H4 (cell line): ENCODE measurements at regions not wholly inside any gene's neighbourhood (a gene's known extent, or its start where the extent isn't known, plus 50 kb on each side); places are given as distances from the start of the nearest gene placed in this dataset.

Experiments
- DNase-seq: peaks from one replicate; pipeline ENCODE4 v3.0.0-alpha.2; 2015; ENCODE audit warnings: low spot score

DNA sequence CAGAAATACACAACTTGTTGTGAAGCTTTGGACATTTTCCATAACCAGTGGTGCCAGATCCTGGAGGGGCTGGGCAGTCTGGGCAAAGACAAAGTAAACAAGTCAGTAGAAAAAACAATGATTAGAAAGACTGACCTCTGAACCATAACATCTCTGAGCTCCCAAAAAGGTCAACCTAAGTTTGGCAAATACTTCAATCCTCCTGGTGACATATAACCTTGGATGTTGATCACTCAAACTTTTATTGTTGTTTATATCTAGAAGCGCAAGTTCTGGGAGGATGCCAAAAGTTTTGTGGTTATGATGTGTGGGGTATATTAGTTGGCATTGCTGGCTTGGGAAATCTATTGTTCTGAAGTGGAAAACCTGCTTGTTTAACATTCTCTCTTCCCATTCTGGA is 257.7 kb downstream of the DIPK2A start:
- peak; percentile 55 for DNase-seq

DNA sequence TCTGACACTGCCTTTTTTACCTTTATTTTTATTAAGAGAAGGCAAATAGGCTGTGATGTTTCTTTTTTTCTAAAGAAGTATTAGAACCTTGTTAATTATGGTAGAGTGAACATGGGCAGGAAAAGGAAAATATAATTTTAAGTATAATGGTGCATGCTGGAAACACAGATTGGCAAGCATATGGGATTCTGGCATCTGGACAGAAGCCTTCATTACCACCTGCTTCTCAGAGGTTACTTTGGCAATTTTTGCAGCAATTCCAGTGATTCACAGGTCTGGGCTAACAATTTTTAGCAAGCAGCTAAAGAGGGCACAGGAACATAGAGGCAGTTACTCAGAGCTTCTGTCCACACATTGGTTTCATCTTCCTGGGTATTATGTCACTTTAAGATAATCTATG is 258.3 kb downstream of the DIPK2A start:
- no peak for DNase-seq

DNA sequence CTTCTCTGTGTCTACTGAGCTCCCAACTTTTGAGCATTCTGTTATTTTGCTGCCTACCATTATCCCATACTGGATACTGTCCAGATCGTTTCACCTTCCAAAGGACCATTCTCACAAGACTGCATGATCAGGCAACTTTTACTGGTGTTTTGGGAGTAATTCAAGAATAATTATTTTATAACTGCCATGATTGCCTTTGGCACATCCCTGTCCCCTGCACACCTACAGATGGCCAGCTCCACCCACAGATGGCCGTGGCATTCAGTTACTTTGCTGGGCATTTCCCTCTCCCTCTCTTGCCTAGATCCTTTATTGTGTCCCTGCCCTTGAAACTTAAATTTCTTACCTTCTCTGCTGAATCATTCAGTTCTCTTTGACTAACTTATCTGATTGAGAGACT is 263.9 kb downstream of the DIPK2A start:
- no peak for DNase-seq

DNA sequence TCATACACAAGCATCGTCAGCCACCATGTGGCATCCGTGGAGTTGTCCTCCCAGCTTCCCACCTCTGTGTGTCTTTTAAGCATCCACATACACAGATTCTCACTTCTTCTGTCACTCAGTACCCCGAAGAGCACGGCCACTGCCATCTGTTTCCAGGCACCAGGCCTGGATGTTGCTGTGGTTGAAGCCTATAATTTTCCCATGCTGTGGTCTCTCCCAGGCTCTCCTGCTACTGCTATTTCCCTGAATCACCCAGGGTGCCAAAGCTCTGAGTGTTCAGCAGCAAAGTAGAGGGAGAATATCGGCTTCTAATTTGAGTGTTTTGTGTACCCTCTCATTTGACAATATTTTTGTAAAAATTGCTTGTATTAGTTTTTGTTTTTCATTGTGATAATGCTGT is 265.7 kb downstream of the DIPK2A start:
- DNase-seq, result no peak

DNA sequence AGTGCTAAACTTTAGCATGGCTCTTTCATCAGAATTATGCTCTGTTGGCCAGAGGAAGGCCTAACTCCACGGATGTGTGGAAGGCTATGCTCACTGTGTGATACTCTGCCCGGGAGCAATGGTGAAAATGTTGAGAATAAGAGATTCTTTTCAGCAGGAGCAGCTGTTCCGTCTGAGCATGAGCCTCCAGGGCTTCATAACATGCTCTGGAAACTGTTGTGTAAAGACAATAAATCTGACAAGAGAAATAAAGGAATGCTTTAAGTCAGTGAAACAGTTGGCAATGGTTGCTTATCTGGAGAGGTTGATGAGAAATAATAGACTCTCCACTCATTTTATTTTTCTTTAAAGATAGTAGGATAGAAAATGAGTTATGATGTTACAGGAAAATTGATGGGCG is 269.8 kb downstream of the DIPK2A start:
- DNase-seq, result no peak

DNA sequence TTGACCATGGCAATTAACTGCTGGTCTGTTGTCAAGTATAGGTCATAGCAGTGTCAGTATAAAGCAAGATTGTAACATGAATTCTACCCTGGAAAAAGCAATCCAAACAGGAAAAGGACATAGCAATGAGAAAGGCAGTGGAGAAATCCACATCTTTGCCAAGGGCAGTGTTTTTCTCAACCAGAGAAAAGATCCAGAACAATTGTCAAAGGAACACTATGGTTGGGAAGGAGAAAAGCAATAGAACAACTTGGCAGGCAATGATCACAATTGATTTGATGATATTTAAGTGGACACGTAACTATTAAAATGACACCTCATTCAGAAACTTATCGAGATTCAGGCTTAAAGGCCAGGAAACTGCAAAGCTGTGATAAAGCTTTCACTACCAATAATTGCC is 271.1 kb downstream of the DIPK2A start:
- DNase-seq, result no peak

DNA sequence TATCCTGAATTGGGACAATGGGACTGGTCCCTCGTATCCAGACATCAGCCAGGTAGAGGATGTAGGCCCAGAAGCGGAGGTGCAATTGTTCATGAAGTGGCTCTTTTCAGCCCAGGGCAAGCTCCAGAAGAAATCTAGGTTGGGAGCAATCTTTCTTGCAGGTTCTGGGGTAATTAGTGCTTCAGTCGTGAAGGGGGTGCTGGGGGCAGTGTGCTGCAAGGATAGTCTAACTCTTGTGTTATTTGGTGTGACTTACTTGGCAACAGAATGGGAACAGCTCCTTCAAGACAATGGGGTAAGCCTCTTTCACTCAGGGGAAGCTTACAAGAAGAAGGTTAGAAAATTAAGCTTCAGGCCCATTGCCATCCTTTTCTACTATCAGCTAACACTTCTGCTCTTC is 273.0 kb downstream of the DIPK2A start:
- no peak for DNase-seq

DNA sequence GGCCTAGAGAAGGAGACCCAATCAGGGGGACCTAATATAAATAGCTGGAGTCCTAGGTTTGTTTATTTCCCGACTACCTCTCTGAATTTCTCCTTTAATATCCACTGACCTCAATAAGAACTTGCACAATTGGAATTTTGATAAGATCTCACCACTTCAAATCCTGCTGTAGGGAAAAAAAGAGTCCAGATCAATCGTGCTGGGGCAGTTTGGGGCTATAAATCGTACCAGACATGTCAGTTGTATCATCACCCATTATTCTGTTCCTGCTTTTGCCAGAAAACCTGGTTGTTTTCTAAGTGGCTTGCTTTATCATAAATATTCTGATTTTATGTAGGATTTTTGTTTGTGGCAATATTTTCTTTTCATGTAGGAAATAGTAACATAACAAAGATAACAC is 281.3 kb downstream of the DIPK2A start:
- DNase-seq, result no peak

DNA sequence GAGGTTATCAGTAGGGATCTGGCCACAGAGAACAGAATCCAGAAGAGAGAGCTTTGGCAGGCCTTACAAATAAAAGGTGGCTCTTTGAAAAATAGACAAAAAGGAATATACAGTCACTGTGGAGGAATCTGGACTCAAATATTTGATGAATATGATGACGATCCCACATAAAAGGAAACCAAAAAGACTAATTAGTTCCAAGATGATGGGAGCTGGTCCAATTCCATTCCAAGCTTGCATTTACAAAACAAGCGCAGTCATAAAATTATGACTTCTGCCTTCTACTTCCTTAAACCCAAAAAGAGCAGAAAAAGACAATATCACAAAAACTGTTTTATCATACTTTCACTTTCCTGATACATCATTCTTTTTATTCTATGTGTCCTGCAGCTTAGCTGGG is 285.8 kb downstream of the DIPK2A start:
- DNase-seq, result no peak

DNA sequence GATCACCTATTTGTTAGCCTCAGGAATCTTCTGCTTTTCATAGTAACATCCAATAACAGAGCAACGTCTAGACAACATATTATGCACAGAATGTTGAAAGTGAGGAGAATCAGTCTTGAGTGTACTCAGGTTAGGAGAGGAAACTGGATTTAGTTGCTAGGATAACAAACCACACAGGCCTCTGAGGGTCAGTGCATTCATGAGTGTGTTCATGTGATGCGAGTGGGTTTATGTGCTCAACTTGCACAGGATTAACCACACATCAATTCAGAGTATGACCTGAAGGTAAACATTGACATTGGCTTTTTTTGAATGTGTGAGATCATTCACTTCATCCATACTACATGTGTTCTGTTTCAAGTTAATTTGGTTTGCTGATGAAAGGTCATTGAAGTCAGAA is 287.6 kb downstream of the DIPK2A start:
- peak; percentile 27 for DNase-seq

DNA sequence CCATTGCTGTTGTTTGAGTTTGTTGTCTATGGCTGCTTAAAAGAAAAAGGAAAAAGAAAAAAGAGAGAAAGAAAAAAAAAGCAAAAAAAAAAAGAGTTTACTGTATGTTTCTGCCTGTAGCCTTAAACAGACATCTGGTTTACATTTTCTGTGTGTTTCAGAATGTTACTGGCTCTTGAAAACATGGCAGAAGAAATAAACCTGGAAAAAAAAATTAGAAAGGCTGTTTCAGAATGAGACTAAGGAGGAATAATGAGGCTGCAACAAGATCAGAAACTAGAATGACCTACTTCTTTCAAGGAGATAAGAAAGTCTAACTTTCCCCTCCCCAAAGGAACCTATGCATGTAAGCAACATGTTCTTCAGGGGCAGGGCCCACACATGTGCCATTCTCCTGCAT is 292.1 kb downstream of the DIPK2A start:
- DNase-seq, result no peak

DNA sequence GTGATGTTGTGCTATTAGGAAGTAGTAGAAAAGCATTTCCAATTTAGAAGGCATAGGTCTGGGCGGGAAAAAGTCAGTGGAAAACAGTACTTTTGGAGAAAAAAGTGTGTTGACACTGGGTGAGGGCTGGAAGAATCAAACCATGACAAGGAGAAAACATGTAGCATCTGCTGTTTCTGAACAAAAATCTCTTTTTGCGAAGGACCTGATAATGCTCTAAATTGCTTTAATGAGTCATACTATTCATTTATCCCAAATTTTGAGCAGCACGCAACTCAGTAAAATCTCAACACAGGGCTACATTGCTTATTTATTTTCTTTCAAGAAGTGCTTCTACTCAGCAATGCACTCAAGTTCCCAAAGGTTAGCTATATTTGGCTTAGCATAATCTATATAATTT is 292.7 kb downstream of the DIPK2A start:
- DNase-seq, result no peak

DNA sequence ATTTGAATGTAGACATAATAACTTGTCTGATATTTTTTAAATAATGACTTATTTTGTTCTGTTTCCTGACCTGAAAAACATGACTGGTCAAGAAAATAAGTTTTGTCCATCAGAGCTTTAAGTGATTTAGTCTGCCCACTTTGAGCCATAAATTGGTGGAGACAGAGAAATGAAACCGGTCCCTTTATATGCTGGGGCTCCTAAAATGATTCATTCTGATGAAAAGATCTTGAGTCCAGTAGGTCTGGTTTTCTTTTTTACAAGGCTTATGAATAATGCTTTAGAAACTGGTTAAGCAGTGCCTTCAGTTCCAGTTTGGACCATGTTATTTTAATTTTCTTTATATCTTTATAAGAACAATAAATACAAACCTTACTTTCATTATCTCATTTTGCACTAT is 293.2 kb downstream of the DIPK2A start:
- DNase-seq, result no peak

DNA sequence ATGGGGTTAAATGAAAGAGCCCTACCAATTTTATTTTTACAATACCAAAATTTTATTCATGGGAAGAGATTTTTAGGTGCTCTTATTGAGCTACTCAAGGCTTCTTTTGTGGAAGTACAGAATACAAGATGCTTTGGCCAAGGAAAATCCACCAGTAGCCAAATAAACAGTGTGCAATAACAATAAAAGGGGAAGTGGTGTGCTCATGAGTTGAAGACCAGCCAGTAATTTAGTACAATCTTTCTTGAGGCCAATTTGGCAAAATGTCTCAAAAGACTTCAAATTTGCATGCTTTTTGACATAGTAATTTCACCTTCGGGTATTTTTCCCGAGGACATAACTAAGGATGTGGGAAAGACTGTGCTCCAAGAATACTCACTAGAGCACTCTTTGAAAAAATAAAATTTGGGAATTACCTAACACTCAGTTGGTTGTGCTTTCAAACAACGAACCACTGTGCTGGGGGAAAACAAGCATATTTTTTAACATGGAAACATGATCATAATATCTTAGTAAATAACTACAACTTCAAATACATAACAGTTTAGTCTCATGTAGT is 294.0 kb downstream of the DIPK2A start:
- no peak for DNase-seq

DNA sequence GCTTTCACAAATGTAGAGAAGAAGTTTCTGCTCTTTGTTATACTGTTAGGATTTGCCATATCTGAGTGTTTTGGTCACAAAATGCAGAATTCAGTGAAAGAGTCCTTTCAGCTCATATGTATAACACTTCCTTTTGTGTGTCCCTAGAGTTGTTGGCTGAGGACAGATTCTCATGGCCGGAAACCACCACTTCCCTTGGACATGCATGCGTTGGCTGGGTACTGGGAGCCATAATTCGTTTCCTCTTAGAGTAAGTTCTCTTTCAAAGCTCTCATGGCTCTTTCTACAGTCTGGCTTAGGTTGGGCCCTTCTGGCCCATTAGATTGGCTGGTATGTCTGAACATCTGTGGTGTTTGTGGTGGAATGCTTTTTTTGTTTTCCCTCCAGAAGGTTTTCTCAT is 298.5 kb downstream of the DIPK2A start:
- DNase-seq, result no peak

DNA sequence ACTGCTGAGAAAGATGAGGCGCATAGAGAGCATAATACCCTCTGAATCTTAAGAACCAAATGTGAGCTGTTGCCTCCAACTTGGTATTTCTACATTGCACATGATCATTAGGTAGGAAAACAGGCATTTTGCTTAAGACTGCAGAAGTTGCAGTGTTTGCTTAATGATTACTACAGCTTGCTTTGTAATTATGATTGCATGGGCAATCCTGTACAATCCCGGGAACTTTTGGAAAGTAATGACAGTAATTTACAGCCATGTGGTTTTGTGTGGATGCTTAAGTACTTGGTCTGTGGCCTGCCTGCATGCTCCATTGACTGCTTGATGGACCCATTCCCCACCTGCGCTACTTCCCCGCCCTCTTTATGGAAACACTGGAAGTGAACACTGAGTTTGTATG is 301.1 kb downstream of the DIPK2A start:
- peak; percentile 50 for DNase-seq

DNA sequence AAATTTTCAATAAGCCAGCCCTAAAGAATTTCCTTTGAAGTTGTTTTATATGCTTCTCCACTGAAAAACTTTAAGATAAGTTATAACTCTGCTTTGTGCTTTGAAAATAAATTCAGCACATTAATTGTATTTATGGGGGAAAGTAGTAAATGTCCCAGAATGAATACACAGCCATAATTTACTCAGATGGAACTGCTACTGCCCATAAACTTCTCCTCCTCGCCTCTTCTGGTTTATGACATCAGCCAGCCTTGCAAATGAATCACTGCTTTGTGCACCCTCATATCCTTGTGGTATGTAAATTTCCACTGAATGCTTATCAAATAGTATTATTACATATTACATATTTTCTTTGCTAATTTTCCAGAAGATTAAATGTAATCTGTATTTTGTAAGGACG is 302.0 kb downstream of the DIPK2A start:
- peak; percentile 36 for DNase-seq

DNA sequence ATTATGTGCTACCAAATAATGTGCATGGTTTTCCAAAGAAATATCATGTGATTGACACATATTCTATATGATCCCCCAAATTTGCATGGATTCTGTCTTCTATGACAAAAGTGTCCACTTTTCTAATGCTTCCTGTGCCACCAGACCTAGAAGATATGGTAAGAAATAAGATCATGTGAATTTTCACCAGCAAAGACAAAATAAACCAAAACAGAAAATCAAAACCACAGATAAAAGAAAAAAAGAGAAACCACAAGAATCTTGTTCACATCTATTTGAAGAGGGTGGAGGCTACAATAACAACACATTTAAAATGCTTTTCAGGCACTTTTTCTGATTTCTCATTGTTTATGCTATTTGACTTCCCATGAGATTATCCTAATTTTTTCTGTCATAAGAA is 303.4 kb downstream of the DIPK2A start:
- no peak for DNase-seq

DNA sequence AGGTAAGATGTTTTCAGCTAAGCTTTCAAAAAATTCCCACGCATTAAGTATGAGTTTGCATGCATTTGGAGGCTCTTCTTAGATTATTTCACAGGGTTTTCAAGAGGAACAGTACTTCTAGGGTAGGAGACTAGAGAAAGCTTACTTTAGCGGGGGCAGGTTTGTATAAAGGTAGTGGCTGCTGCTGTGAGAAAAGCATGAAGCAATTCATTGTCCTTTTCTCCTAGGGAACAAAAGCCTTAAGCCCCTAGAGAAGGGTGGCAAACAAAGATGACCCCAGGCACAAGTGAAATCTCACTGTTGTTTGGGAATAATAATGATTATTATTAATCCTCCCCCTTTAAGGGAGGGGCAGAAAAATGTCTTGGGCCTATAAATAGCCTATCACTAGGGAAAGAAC is 310.7 kb downstream of the DIPK2A start:
- DNase-seq, result no peak

DNA sequence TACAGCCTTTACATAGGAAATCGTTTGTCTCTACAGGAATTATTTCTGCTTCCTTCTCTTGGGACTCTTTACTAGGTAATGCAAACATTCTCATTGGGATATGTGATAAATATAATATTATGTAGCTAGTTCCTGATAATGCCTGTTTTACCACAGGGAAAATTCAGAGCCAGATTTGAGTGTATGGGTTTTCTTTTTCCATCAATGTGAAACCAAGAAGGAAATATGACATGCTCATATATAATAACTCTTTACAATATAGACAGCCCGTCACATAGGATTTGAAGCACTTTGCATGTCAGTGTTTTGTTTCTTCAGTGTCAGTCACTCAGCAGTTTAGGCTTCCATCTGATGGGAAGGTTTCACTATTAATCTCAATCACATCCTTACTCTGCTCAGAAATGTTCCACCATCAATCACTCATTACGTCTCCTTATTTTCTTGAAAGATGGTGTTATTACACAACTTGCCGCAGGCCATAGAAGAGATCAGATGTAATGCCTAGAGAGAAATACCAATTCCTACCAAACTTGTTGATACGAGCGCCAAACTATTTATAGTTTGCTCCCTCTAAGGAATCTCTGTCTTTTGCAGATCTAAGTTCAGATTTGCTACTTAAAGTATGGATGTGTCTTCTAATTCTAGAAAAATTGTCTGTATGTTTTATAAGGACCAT is 314.8 kb downstream of the DIPK2A start:
- no peak for DNase-seq

DNA sequence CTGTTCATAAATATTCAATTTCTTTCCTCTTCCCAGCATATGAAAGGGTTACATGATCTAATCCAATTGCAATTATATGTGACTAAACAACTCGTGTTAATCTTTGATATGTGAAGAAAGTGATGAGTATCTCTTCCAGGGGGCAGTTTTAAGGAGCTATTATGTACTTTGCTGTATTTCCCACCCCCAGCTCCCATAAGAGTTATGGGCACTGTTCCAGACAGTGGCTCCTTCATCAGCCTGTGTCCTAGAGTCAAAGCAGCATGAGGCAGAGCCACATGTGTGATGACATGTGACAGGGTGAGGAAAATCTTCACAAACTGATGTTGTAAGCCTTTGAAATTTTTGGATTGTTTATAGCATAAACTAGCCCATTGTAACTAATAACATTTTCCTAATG is 315.4 kb downstream of the DIPK2A start:
- no peak for DNase-seq

DNA sequence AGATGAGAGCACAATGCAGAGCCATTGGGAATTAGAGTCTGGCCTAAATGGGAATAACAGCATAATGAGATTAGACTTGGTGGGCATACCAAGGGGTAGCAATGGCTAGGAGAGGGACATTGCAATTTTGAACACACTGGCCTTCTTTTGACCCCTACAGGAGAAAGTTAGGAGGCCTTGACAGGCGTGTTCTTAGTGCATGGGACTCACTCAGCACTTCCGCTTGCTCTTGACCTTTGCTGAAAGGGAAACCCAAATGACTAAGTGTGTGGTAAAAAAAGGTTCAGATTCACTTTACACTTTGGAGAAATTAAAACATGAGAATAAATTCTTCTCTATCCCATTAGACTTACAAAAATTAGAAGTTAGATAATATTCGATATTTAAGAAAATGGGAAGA is 317.4 kb downstream of the DIPK2A start:
- DNase-seq, result no peak

DNA sequence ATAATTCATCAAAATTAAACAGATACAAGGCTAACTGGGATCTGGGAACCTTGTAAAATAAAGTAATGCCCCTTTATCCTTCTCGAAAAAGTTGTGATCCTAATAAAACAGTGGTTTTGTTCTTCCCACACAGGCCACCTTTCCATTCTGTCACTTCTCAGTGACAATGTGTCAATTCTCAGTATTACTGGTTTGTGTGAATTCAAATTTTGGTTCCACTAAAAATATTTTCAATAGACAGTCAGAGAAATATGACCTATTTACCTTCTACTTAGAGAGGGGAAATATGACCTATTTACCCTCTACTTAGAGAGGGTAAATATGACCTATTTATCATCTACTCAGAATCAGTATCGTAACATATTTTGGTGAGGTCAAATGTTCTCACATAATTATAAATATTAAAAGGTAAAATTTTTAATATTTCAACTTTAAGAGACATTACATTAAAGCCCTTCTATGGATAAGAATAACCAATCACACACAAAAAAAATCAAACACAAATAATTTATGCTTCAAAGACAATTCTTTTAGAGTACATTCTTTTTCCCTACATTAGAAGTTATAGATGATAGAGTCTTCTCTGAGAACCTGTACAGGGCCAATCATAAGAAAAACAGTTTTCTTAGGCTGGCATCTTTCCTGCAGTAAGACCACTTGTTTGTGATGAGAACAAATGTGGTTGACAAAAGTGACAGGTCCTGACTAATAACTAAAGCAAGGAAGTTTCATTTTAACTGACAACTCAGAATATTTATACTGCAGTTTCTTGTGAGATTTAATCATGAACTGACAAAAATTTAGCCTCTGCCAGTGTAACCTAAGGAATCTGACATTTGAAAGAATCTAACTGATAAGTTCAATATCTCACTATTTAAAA is 323.3 kb downstream of the DIPK2A start:
- DNase-seq, result no peak
